ENCODE measurements at regions not wholly inside any gene's neighbourhood (a gene's known extent, or its start where the extent isn't known, plus 50 kb on each side); places are given as distances from the start of the nearest gene placed in this dataset.
A peak's percentile ranks its signal among the peaks of the same experiment; 100 is the strongest.
"Not testable (repeated sequence)": the region's sequence is repeated elsewhere in the genome, so short reads cannot be mapped to it uniquely, and the experiment has no call there.

DNA sequence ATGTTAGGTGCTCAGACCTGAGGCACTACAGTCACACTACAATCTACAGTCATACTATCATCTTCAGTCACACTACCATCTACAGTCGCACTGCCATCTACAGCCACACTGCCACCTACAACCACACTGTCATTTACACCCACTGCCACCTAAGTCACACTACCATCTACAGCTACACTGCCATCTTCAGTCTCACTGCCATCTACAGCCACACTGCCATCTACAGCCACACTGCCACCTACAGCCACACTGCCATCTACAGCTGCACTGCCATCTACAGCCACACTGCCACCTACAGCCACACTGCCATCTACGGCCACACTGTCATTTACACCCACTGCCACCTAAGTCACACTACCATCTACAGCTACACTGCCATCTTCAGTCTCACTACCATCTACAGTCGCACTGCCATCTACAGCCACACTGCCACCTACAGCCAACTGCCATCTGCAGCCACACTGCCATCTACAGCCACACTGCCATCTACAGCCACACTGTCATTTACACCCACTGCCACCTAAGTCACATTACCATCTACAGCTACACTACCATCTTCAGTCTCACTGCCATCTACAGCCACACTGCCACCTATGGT, 155.2 kb upstream of the AFDN start:
- DNase-seq; intact Hi-C loops (cut with DNase I): not testable (repeated sequence)

DNA sequence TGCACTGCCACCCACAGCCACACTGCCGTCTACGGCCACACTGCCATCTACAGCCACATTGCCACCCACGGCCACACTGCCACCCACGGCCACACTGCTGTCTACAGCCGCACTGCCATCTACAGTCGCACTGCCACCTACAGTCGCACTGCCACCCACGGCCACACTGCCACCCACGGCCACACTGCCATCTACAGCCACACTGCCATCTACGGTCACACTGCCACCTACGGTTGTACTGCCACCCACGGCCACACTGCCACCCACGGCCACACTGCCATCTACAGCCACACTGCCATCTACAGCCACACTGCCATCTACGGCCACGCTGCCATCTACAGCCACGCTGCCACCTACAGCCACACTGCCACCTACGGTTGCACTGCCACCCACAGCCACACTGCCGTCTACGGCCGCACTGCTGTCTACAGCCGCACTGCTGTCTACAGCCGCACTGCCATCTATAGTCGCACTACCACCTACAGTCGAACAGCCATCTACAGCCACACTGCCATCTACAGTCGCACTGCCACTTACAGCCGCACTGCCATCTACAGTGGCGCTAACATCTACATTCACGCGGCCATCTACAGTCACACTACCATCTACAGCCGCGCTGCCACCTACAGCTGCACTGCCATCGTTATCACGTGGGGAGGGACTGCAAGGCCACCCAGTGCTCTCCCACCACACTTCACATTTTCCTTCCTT, 154.6 kb upstream of the AFDN start:
- DNase-seq: peak in 1 of 42 donors; percentile 3
- intact Hi-C loops (cut with DNase I): no loop called here

DNA sequence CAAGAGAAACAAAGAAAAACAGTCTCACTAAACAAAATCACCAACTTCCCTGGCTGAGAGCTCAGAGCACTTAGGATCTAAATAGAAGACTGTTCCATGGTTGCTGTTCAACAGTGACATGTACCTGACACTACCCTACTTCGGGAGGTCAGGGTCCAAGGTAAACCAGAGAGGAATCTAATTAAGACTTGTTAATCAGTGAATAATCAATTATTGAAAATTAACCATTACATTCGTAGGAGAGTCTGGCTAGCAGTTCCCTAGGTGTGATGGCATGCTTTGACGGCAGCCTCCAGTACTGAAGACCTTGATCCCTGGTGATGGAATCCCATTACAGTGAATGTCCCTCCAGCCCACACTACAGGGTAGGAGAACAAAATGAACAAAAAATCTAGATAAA, 154.0 kb upstream of the AFDN start:
- peak in 1 of 42 donors; percentile 5 for DNase-seq
- intact Hi-C loops (cut with DNase I): no loop called here

DNA sequence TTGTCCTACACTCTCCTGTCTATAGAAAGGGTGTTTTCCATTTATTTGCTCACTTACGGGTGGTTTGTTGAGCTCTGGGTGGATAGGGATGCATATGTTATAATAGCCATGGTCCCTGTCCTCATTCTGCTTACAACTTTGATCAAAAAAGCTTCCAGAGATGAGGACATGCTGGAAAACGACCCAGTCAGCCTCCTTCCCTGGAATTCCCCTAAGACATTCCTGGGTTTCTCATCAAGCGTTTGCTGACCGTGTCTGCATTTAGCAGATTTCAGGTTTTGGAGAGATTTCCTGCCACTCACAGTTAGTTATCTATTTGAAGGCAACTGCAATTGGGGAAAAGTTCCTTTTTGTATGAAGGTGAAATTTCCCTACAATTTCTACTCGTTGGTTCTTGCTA, 152.8 kb upstream of the AFDN start:
- intact Hi-C loops (cut with DNase I): no loop called here
- DNase-seq: peak in 1 of 42 donors; percentile 4

DNA sequence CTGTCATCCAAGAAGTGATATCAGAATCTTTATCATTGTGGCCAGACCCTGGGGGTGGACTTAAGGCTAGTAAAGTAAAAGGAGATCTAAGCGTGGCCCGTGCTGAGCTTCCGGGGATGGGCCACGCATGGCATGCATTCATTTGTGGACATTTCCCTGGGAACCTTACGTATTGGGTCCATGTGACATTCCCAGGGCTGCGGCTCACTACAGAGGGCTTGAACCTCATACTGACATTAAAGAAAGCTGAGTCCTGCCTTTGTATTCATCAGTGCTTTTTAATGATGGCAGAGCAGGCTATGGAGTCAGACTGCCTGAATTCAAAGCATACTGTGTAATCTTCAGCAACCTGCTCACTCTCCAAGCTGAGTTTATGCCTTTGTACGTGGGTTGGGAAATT, 152.2 kb upstream of the AFDN start:
- peak in 1 of 42 donors; percentile 15 for DNase-seq
- intact Hi-C loops (cut with DNase I): no loop called here

DNA sequence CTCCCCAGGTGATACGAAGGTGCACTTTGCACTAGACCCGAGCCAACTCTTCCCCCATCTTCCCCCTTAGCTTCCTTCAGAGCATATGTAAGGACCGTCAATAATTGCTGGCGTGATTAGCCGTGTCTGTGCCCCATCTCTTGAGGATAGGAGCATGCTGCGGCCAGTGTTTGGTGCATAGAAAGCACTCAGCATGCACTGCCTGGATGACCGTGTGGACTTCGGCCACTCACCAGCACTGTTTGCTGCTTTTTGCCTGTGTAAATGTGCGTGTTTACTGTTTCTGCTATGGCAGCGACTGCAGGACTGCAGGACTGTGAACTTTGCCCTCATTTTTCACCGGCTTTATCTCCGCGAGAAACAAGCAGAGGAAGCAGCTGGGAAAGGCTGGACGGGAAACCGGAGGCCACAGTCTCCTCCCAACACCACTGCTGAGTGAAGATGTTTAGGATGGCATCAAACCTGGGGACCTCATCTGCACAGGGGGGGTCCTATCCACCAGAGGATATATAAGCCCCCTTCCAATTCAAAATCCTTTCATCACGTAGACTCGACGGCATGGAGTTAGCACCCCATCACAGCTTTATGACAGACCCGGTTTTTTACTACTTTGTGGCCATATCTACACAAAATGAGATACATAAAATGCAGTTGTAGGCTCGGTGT, 150.6 kb upstream of the AFDN start:
- peak in 3 of 42 donors; percentile 0 to 26 (median 7) for DNase-seq
- intact Hi-C loops (cut with DNase I): no loop called here

DNA sequence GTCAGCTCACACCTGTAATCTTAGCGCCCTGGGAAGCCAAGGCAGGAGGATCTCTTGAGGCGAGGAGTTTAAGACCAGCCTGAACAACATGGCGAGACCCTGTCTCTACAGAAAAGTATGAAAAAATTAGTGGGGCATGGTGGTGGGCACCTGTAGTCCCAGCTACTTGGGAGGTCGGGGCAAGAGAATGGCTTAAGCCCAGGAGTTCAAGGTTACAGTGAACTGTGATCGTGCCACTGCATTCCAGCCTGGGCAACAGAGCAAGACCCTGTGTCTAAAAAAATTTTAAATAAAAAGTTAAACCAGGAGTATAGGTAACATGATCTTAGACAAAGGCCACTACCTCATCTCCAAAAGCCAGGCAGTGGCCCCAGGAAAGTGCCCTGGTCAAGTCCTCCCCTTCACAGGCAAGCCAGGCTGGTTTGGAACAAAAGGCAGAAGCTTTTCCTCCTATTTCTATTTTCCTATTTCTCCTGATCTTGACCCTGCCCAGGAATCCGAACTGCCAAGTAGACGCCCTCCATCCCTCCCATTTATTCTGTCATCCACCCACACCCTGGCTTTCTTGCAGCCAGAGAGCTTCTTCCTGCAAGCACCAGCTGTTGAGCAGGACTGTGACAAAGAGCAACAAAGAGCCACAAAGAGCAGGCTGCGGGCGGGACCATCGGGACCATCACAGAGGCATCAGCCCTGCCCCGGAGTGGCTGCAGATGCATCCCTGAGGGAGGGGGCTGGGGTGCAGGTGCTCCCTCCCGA, 149.9 kb upstream of the AFDN start:
- DNase-seq: peak in 30 of 42 donors; percentile 27 to 72 (median 44)
- intact Hi-C loops (cut with DNase I): no loop called here

DNA sequence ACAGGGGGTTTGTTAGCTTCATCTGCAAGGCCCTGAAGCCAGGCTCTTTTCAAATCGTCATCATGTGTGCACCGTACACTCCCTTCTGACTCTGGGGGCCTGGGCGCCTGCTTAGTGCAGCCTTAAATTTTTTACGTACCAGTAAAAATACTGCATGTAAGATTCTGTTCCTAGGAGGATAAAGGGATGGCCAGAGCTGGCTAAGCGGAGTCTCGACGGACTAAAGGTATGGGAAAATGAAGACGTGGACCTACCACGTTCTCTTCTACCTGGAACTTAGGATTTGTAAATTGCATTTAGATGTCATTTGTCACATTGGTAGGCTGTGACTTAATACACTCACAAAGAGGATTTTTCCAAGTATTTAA, 149.3 kb upstream of the AFDN start:
- no peak for DNase-seq
- intact Hi-C loops (cut with DNase I): no loop called here

DNA sequence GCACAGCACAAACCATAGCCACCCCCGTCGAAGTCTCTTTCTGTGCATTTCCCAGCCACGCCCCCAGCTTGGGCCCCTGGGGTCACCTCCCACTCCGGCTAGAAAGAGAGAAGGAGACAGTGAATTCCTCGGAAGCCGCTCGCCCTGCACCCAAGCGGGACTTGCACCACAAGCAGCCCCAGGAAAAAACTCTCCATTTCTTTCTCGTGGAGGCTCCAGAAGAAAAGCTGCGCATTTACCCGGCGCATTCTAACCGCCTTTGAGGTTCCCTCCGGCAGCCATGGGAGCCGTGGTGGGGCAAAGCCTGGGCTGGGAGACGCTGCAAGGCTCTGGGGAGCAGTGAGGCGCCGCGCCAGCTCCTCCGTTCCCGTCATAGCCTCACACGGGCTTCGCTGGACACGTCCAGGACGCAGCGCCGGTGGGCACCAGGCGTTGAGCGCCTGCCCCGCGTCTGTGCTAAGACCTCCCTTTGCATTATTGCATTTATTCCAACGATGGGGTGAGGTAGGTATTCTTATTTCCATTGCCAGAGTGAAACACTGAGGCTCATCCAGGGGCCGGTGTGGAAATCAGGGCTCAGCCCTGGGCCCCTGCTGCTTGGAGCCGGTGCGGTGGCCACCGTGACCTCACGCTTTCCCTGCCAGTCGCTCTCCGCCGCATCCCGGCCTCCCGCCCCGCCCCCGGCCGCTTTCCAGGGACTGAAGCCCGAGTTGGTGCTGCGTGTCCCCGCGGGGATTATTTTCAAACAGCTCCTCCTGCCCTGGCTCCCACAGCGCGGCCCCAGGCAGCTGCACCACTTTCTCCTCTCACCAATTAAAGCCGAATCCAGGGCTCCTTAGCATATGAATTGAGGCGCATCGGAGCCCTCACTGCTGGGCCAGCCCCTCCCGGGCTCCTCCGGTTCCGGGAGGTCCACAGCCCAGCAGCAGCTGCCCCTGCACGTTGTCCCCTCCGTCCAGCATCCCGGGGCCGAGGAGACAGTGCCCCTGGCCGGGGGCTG, 148.3 kb upstream of the AFDN start:
- intact Hi-C loops (cut with DNase I): no loop called here
- DNase-seq: peak; percentile 37 to 87 (median 72)

DNA sequence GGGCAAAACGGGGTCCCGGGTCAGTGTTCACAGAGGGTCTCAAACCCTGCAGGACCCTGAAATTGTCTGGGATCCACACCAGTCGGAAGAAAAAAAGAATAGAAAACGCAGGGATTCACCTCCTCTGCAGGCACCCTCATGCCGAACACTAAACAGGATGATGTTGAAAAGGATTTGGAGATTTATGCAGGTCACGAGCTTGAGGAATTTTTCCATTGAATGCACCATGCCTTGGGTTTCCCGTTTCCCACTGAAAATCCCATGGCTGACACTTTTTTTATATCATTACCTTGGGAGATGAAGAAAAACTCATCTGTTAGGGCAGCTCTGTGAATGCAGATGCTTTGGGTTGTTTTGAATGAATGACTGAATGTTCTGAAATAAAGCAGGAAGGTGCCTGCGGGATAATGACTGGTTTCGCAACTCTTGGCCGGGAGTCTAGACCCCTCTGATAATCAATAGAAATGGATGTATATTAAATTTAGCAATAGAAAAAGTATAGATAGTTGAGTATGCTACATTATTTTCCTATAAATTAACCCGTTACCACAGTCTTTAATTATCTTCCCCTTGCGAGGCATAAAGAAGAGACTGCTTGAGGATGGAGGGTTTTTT, 147.5 kb upstream of the AFDN start:
- intact Hi-C loops (cut with DNase I): no loop called here
- DNase-seq: peak in 1 of 42 donors; percentile 5

DNA sequence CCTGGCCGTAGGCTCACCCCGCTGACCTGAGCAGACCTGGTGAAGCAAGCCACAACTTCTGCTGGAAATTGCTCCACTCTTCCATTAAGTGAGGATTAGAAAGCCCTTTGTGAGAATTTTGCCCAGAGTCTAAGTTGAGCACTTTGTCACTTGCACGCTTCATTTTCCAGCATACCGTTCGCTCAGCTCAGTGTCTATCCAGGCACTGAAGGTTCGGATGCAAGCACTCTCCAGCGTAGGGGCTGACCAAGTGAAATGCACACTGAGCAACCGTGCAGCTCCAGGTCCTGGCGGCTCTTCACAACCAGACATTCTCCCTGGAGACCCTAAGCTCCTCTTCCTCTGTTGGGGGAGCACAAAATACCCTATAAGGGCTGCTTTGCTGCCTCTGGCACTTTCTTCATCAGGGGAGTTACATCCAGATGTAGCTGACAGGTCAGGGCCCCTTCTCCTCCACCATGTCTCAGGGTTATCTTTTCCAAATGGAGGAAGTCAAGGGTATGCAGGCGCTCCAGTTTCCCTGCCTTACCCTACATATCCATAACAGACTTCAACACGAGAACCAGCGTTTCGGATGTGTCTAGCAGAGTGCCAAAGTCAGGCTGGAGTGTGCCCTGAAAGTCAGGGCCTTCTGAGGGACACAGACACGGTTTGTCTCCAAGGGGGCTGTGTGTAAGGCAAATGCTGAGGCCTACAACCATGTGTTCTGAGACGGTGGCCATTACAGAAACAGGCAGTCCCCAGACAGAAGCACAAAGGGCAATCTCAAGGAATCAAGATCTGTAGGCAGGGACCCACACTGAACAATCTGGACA, 146.7 kb upstream of the AFDN start:
- DNase-seq: peak in 4 of 42 donors; percentile 6 to 23 (median 16)
- intact Hi-C loops (cut with DNase I): no loop called here

DNA sequence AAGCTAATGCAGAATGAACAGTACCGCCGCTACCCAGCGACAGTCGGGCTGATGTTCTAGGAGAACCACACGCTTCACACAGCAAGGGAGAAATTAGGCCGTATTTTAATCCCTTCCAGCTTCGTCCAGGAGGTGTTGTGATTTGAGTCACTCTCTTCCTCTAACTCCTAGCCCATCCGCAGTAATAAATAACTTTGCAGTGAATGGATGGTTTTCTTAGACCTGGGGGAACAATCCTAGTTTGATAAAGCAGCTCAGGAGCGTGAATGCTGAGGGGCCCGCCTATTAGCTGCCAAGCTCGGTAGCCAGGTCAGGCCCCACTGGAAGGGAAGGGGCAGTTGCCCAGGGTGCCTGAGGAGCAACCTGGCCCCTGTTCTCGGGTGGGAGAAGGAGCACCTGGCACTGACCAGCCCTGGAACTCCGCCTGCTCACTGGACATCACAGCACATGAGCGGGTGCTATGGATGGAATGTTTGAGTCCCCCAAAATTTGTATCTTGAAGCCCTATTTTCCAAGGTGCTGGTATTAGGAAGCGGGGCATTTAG, 146.0 kb upstream of the AFDN start:
- no peak for DNase-seq
- intact Hi-C loops (cut with DNase I): no loop called here

DNA sequence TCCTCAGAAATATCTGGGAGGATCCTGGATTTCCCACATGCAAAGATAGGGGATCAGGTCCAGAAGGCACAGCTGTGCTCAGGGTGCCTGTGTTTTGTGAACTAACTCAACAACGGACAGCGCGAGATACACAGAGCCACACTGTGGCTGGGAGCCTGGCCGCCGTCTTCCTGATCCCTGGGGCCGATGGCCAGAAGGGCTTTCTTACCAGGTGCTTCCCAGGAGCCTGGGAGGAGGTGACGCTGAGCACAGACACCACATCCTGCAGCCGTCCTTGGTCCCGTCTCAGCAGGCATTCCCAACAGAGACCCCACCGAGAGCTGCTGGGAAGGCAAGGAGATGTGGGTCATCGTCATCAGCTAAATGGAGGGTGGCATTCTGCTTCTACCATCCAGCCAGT, 144.6 kb upstream of the AFDN start:
- intact Hi-C loops (cut with DNase I): no loop called here
- DNase-seq: peak in 2 of 42 donors; percentile 14 to 57

DNA sequence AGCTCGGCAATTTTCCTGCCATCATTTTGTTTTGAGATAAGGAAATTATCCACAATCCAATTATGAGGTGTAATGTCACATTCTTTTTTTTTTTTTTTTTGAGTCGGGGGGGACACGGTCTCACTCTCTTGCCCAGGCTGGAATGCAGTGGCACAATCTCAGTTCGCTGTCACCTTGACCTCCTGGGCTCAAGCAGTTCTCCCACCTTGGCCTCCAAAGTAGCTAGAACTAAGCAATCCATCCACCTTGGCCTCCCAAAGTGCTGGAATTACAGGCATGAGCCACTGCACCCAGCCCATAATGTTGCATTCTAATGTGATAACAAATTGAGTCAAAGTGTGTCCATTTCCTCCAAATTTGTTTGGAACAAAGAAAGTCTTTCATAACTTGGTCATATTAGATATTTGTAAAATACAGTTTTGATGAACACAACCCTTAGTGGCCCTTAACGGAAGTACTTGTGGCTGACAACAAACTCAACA, 144.1 kb upstream of the AFDN start:
- intact Hi-C loops (cut with DNase I): no loop called here
- DNase-seq: no peak

DNA sequence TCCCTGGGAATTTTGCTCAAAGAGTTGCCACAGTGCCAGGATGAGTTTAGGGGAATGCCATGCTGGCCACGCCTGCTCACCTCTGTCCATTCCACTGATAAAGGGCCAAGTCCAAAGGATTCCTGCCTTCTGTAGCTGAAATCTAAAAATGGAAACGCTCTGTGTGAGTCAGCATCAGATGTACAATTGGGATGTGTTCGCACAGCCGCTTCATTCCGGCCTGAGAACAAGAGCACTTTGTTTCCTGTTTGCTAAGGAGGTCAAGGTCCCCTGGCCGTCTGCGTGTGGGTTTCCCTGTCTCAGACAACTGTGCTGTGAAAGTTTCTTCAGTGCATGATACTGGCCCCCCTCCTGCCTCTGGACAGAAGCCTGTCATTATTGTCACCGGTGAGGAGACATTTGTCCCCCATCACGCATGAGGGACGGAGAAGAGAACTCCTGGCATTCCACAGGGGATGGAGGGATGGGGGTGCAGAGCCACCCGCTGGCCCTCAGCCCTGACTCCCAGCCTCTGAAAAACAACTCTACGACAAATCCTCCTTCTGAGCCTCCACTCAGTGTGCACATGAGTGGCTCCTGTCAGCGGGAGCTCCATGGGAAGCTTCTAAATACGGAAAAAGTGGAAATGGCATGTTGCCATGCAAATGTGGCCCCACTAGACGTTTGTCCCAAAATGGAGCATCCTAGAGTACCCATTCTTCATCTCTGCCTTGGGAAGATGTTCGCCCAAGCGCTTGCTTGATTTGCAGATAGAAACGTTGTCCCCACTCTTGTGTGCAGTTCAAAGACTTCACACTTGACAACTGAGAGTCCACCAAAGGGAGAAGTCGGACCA, 143.5 kb upstream of the AFDN start:
- peak; percentile 61 to 95 (median 86) for DNase-seq
- intact Hi-C loops (cut with DNase I): no loop called here

All from head of caudate nucleus (tissue), 42 donors.